ENCODE measurements at regions not wholly inside any gene's neighbourhood (a gene's known extent, or its start where the extent isn't known, plus 50 kb on each side); places are given as distances from the start of the nearest gene placed in this dataset.

DNA sequence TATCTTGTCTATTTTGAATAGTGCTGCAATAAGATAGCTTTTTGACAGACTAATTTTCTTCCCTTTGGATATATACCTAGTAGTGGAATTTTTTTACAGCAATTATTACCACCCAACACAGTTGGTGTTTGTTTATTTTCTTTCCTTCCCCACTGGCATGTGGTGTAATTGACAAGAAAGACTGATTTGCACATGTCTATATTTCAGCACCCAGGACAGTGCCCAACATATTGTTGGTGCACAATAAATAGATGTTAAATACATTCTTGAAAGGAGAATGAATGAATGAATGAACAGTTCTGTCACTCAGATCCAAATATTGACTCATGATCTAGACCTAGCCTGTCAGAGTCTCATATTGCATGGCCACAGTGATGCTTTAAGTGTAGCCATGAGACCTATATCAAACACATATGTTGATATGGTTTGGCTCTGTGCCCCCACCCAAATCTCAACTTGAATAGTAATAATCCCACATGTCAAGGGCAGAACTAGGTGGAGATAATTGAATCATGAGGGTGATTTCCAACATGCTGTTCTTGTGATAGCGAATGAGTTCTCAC lies 538.2 kb downstream of the NYAP2 start:
- no peak overlapping the region for H3K4me2 ChIP-seq (ENCODE audit: insufficient read depth, low read length)
- no peaks in the 10 kb centered on the region for H3K27me3 ChIP-seq (ENCODE audit: insufficient read depth, low read length, poor library complexity)
- no peak for DNase-seq
- H3K9me3 ChIP-seq (ENCODE audit: insufficient read depth, low read length, severe bottlenecking) = no peaks in the 10 kb centered on the region
- H3K4me3 ChIP-seq (ENCODE audit: low read depth in 1 of 2, low read length in 2 of 2) = no peak overlapping the region
- no peaks in the 10 kb centered on the region for H3K79me2 ChIP-seq (ENCODE audit: insufficient read depth, low read length)
- TF ChIP-seq, protein P1, sequence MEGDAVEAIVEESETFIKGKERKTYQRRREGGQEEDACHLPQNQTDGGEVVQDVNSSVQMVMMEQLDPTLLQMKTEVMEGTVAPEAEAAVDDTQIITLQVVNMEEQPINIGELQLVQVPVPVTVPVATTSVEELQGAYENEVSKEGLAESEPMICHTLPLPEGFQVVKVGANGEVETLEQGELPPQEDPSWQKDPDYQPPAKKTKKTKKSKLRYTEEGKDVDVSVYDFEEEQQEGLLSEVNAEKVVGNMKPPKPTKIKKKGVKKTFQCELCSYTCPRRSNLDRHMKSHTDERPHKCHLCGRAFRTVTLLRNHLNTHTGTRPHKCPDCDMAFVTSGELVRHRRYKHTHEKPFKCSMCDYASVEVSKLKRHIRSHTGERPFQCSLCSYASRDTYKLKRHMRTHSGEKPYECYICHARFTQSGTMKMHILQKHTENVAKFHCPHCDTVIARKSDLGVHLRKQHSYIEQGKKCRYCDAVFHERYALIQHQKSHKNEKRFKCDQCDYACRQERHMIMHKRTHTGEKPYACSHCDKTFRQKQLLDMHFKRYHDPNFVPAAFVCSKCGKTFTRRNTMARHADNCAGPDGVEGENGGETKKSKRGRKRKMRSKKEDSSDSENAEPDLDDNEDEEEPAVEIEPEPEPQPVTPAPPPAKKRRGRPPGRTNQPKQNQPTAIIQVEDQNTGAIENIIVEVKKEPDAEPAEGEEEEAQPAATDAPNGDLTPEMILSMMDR (IDR thresholded peaks at IDR 0.05; ENCODE audit: borderline replicate concordance, extremely low read depth, low read length, poor library complexity, severe bottlenecking) = no peak
- no peak for TF ChIP-seq EZH2 (IDR thresholded peaks at IDR 0.05; ENCODE audit: borderline replicate concordance, low read depth, low read length, severe bottlenecking)
- H3K4me1 ChIP-seq (ENCODE audit: insufficient read depth, low read length) = no peaks in the 10 kb centered on the region
- H2AFZ ChIP-seq (ENCODE audit: low read depth, low read length) = no peak overlapping the region
- peak; percentile 33; the same call in 1 of the 3 replicates for ATAC-seq (ENCODE audit: insufficient read depth, low read depth)
- no peaks in the 10 kb centered on the region for H4K20me1 ChIP-seq (ENCODE audit: insufficient read depth, low read length)
- no peak overlapping the region for H3K27ac ChIP-seq (ENCODE audit: low read length)
- H3K9ac ChIP-seq (ENCODE audit: low read depth, low read length) = no peak overlapping the region
- no peaks in the 10 kb centered on the region for H3K36me3 ChIP-seq (ENCODE audit: insufficient read depth, low read length)

DNA sequence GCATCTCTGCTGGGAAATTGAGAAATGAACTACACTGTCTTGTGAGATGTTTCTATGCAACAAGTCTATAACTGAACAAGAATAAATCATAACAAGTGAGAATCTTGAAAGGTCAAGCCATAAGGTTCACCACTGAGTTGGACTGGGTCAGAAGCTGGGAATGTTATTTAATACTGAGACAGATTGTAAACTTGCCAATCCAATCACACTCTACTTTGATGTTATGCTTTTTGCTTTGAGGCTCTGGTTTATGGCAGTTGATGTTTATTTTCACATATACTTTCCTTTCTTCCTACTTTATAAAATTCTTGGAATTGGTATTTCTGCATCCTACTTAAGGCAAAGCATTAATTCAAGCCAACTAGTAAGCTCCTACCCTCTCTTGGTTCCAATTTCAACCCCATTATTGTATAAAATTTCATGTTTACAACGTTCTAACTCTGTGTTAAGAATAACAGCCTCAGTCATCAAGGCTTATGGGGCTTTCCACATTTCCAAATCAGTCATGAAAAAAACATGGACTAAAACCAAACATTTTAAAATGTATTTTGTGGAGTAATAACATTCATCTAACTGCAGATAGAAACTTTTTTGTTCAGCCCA lies 533.4 kb downstream of the NYAP2 start:
- ATAC-seq (ENCODE audit: insufficient read depth, low read depth) (no peak), DNase-seq (no peak)
- H3K27me3 ChIP-seq (ENCODE audit: insufficient read depth, low read length, poor library complexity) = no peaks in the 10 kb centered on the region
- H3K4me3 ChIP-seq (ENCODE audit: low read depth in 1 of 2, low read length in 2 of 2) = no peak overlapping the region
- no peak overlapping the region for H3K9ac ChIP-seq (ENCODE audit: low read depth, low read length)
- TF ChIP-seq EZH2 (IDR thresholded peaks at IDR 0.05; ENCODE audit: borderline replicate concordance, low read depth, low read length, severe bottlenecking) = no peak
- TF ChIP-seq, protein P1 (IDR thresholded peaks at IDR 0.05; ENCODE audit: borderline replicate concordance, extremely low read depth, low read length, poor library complexity, severe bottlenecking) = no peak
- H3K36me3 ChIP-seq (ENCODE audit: insufficient read depth, low read length) = no peaks in the 10 kb centered on the region
- no peaks in the 10 kb centered on the region for H3K79me2 ChIP-seq (ENCODE audit: insufficient read depth, low read length)
- H3K4me1 ChIP-seq (ENCODE audit: insufficient read depth, low read length) = no peaks in the 10 kb centered on the region
- H3K4me2 ChIP-seq (ENCODE audit: insufficient read depth, low read length) = no peak overlapping the region
- H4K20me1 ChIP-seq (ENCODE audit: insufficient read depth, low read length) = no peaks in the 10 kb centered on the region
- no peaks in the 10 kb centered on the region for H3K9me3 ChIP-seq (ENCODE audit: insufficient read depth, low read length, severe bottlenecking)
- no peak overlapping the region for H2AFZ ChIP-seq (ENCODE audit: low read depth, low read length)
- no peak overlapping the region for H3K27ac ChIP-seq (ENCODE audit: low read length)

DNA sequence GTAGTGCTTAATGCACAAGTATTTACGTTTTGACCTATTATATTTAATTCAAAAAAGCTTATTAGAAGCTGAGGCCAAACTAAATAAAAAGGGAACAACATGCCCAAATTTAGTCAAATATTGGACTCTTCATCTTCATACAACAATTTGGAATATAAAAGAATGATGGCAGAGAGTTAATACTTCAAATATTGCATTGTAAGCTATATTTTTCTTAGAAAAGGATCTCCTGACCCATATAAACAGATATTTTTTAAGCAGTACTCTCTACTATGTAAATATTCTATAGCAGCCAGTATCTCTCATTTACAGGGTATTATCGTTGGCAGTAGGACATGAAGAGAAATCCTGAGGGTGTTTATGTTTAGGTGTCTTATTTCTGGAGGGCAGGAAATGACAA lies 531.2 kb downstream of the NYAP2 start:
- no peaks in the 10 kb centered on the region for H3K36me3 ChIP-seq (ENCODE audit: insufficient read depth, low read length)

More for the DNA sequence above, 531.2 kb downstream of the NYAP2 start:
- Histone ChIP-seq H3K27ac (ENCODE audit: low read length) (no peak overlapping the region), H3K79me2 (ENCODE audit: insufficient read depth, low read length) (no peaks in the 10 kb centered on the region), H3K9ac (ENCODE audit: low read depth, low read length) (no peak overlapping the region), H4K20me1 (ENCODE audit: insufficient read depth, low read length) (no peaks in the 10 kb centered on the region), H3K4me2 (ENCODE audit: insufficient read depth, low read length) (no peak overlapping the region), H3K4me1 (ENCODE audit: insufficient read depth, low read length) (no peaks in the 10 kb centered on the region), H3K9me3 (ENCODE audit: insufficient read depth, low read length, severe bottlenecking) (no peaks in the 10 kb centered on the region), H2AFZ (ENCODE audit: low read depth, low read length) (no peak overlapping the region), H3K27me3 (ENCODE audit: insufficient read depth, low read length, poor library complexity) (no peaks in the 10 kb centered on the region), H3K4me3 (ENCODE audit: low read depth in 1 of 2, low read length in 2 of 2) (no peak overlapping the region)
- no peak for TF ChIP-seq EZH2 (IDR thresholded peaks at IDR 0.05; ENCODE audit: borderline replicate concordance, low read depth, low read length, severe bottlenecking)
- TF ChIP-seq, protein P1 (IDR thresholded peaks at IDR 0.05; ENCODE audit: borderline replicate concordance, extremely low read depth, low read length, poor library complexity, severe bottlenecking) = no peak
- DNase-seq = no peak
- ATAC-seq (ENCODE audit: insufficient read depth, low read depth) = no peak
